ENCODE measurements at regions not wholly inside any gene's neighbourhood (a gene's known extent, or its start where the extent isn't known, plus 50 kb on each side); places are given as distances from the start of the nearest gene placed in this dataset.

DNA sequence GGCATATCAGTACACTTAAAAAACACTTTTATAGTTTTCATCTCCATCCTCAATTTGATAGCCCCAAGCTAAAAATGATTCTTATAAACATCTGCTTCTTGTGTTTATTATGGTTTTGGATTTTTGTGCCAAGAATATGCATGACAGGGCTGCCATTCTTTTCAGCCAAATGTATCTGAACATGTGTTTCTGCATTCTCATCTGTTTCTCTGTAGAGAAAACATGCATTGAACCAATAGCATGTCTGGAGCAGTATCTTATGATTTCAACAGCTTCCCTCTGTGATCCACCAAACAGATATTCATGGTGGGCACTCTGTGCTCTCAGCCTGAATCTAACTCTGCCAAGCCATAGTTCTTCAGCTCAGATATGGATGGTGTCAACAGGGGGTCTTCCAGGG, 99.3 kb upstream of the ERCC6L2 start:
- TF ChIP-seq, protein P1, sequence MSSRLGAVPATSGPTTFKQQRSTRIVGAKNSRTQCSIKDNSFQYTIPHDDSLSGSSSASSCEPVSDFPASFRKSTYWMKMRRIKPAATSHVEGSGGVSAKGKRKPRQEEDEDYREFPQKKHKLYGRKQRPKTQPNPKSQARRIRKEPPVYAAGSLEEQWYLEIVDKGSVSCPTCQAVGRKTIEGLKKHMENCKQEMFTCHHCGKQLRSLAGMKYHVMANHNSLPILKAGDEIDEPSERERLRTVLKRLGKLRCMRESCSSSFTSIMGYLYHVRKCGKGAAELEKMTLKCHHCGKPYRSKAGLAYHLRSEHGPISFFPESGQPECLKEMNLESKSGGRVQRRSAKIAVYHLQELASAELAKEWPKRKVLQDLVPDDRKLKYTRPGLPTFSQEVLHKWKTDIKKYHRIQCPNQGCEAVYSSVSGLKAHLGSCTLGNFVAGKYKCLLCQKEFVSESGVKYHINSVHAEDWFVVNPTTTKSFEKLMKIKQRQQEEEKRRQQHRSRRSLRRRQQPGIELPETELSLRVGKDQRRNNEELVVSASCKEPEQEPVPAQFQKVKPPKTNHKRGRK (CRISPR knock-in tag; IDR thresholded peaks at IDR 0.05; ENCODE audit: borderline replicate concordance) = no peak
- no peak for TF ChIP-seq USF1 (CRISPR knock-in tag; IDR thresholded peaks at IDR 0.05)
- no peak for TF ChIP-seq ZNF263 (CRISPR knock-in tag; IDR thresholded peaks at IDR 0.05; ENCODE audit: low read depth)
- TF ChIP-seq, protein P2, sequence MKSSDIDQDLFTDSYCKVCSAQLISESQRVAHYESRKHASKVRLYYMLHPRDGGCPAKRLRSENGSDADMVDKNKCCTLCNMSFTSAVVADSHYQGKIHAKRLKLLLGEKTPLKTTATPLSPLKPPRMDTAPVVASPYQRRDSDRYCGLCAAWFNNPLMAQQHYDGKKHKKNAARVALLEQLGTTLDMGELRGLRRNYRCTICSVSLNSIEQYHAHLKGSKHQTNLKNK (CRISPR knock-in tag; IDR thresholded peaks at IDR 0.05) = no peak
- TF ChIP-seq GRHL2 (CRISPR knock-in tag; IDR thresholded peaks at IDR 0.05; ENCODE audit: insufficient replicate concordance, severe bottlenecking) = no peak
- TF ChIP-seq FOXP1 (CRISPR knock-in tag; IDR thresholded peaks at IDR 0.05; ENCODE audit: borderline replicate concordance) = no peak
- H3K4me3 Mint-ChIP-seq = no peak overlapping the region

GRCh38 chr9:95775191-95775590, 100.3 kb upstream of the ERCC6L2 start:
- Mint-ChIP-seq H3K4me3 (no peak overlapping the region), H3K36me3 (no peaks in the 10 kb centered on the region), H3K4me1 (peaks cover 30% of the 10 kb centered on the region), H3K27ac (no peak overlapping the region), H3K27me3 (ENCODE audit: low read depth) (peaks cover 25% of the 10 kb centered on the region), H3K9me3 (no peaks in the 10 kb centered on the region)
- CTCF ChIA-PET = interaction anchor here (1.2 kb wide), 1 partner anchor 31 kb away, joined by 3 read pairs; no protein-coding TSS in a partner anchor
- POLR2A ChIA-PET = no interaction called here
- TF ChIP-seq, protein P3, sequence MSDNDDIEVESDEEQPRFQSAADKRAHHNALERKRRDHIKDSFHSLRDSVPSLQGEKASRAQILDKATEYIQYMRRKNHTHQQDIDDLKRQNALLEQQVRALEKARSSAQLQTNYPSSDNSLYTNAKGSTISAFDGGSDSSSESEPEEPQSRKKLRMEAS (CRISPR knock-in tag; IDR thresholded peaks at IDR 0.05) = no peak
- TF ChIP-seq EMX1 (CRISPR knock-in tag; IDR thresholded peaks at IDR 0.05) (no peak), FOXK1 (CRISPR knock-in tag; IDR thresholded peaks at IDR 0.05) (no peak), ELF4 (CRISPR knock-in tag; IDR thresholded peaks at IDR 0.05; ENCODE audit: low read depth) (no peak), ZNF423 (CRISPR knock-in tag; IDR thresholded peaks at IDR 0.05) (no peak), ZNF396 (CRISPR knock-in tag; IDR thresholded peaks at IDR 0.05; ENCODE audit: borderline replicate concordance) (no peak), PRRX2 (CRISPR knock-in tag; IDR thresholded peaks at IDR 0.05) (no peak), FOXP4 (CRISPR knock-in tag; IDR thresholded peaks at IDR 0.05) (no peak), GTF2I (CRISPR knock-in tag; conservative IDR thresholded peaks at IDR 0.05) (no peak), JUN (CRISPR knock-in tag; IDR thresholded peaks at IDR 0.05) (no peak), NR1H2 (CRISPR knock-in tag; IDR thresholded peaks at IDR 0.05) (no peak), SP1 (CRISPR knock-in tag; conservative IDR thresholded peaks at IDR 0.05) (no peak), FOXJ3 (CRISPR knock-in tag; IDR thresholded peaks at IDR 0.05; ENCODE audit: borderline replicate concordance) (no peak), RORB (CRISPR knock-in tag; IDR thresholded peaks at IDR 0.05) (no peak), RELA (CRISPR knock-in tag; IDR thresholded peaks at IDR 0.05; ENCODE audit: borderline replicate concordance) (no peak), USF2 (CRISPR knock-in tag; IDR thresholded peaks at IDR 0.05) (no peak), HMGA2 (CRISPR knock-in tag; IDR thresholded peaks at IDR 0.05) (no peak)
- TF ChIP-seq, protein P4, sequence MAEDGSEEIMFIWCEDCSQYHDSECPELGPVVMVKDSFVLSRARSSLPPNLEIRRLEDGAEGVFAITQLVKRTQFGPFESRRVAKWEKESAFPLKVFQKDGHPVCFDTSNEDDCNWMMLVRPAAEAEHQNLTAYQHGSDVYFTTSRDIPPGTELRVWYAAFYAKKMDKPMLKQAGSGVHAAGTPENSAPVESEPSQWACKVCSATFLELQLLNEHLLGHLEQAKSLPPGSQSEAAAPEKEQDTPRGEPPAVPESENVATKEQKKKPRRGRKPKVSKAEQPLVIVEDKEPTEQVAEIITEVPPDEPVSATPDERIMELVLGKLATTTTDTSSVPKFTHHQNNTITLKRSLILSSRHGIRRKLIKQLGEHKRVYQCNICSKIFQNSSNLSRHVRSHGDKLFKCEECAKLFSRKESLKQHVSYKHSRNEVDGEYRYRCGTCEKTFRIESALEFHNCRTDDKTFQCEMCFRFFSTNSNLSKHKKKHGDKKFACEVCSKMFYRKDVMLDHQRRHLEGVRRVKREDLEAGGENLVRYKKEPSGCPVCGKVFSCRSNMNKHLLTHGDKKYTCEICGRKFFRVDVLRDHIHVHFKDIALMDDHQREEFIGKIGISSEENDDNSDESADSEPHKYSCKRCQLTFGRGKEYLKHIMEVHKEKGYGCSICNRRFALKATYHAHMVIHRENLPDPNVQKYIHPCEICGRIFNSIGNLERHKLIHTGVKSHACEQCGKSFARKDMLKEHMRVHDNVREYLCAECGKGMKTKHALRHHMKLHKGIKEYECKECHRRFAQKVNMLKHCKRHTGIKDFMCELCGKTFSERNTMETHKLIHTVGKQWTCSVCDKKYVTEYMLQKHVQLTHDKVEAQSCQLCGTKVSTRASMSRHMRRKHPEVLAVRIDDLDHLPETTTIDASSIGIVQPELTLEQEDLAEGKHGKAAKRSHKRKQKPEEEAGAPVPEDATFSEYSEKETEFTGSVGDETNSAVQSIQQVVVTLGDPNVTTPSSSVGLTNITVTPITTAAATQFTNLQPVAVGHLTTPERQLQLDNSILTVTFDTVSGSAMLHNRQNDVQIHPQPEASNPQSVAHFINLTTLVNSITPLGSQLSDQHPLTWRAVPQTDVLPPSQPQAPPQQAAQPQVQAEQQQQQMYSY (CRISPR knock-in tag; IDR thresholded peaks at IDR 0.05) = no peak
- no peak for ATAC-seq
- no peak for DNase-seq (ENCODE audit: low spot score)

More for the DNA sequence above, 99.3 kb upstream of the ERCC6L2 start:
- H3K27ac Mint-ChIP-seq = no peak overlapping the region
- ATAC-seq (no peak), DNase-seq (ENCODE audit: low spot score) (no peak)
- peaks cover 21% of the 10 kb centered on the region for H3K4me1 Mint-ChIP-seq
- H3K27me3 Mint-ChIP-seq (ENCODE audit: low read depth) = peaks cover 18% of the 10 kb centered on the region
- H3K36me3 Mint-ChIP-seq = no peaks in the 10 kb centered on the region
- ChIA-PET CTCF (no interaction called here), POLR2A (no interaction called here)
- no peaks in the 10 kb centered on the region for H3K9me3 Mint-ChIP-seq

All from WTC11 (cell line).